ENCODE measurements at regions not wholly inside any gene's neighbourhood (a gene's known extent, or its start where the extent isn't known, plus 50 kb on each side); places are given as distances from the start of the nearest gene placed in this dataset.

GRCh38 chr2:196449083-196449482 is 190.4 kb upstream of the CCDC150 start (continued):
- TF ChIP-seq SRF (IDR thresholded peaks at IDR 0.05; ENCODE audit: low read depth) (no peak), ZNF274 (IDR thresholded peaks at IDR 0.05; ENCODE audit: low read depth, low read length) (no peak), CEBPB (IDR thresholded peaks at IDR 0.05; ENCODE audit: low read depth) (no peak), TCF7L2 (IDR thresholded peaks at IDR 0.05; ENCODE audit: borderline replicate concordance, extremely low read depth, insufficient read depth, insufficient read length) (no peak), ELF1 (IDR thresholded peaks at IDR 0.05; ENCODE audit: borderline replicate concordance, low read depth) (no peak), POLR2AphosphoS5 (IDR thresholded peaks at IDR 0.05; ENCODE audit: low read depth, low read length) (no peak), JUND (IDR thresholded peaks at IDR 0.05) (no peak)

DNA sequence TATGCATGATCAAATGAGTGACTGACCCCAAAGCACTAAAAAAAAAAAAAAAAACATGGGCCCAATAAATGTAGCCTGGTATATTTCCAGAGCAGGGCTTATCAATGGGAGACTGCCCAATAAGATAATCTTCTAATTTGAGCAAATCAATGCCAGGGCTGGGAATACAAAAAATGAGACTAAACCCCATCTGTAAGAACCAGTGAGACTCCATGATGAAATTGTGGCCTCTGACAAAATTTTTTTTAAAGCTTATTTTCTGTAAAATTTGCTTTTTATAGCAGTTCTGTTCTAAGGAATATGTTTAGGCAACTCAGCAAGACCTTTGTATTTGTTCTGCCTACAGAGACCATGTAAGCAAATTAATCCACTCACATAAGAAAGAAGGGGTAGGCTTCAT is 186.8 kb upstream of the CCDC150 start:
- intact Hi-C loops (cut with micrococcal nuclease), result loop anchor here (1.0 to 2.0 kb wide), 2 partner anchors 154 to 321 kb away; no protein-coding TSS in a partner anchor
- Histone ChIP-seq H3K4me1 (ENCODE audit: control insufficient read depth in 1 of 2, insufficient read depth in 2 of 2, low read length in 2 of 2) (no peaks in the 10 kb centered on the region), H3K36me3 (ENCODE audit: control insufficient read depth in 1 of 2, insufficient read depth in 2 of 2, low read length in 2 of 2) (no peaks in the 10 kb centered on the region), H3K27me3 (ENCODE audit: insufficient read depth, low read length) (no peaks in the 10 kb centered on the region), H4K20me1 (ENCODE audit: insufficient read depth) (no peaks in the 10 kb centered on the region), H3K79me2 (ENCODE audit: insufficient read depth, low read length) (no peaks in the 10 kb centered on the region), H3K9me3 (ENCODE audit: control insufficient read depth in 1 of 2, insufficient read depth in 1 of 2, low read depth in 1 of 2, low read length in 2 of 2) (no peaks in the 10 kb centered on the region), H3K4me3 (replicated peaks in 1 of 2; ENCODE audit: low read depth in 1 of 2, low read length in 2 of 2) (no peak overlapping the region), H3K27ac (ENCODE audit: low read depth, low read length) (no peak overlapping the region), H3K9me2 (ENCODE audit: insufficient read depth) (no peaks in the 10 kb centered on the region), H3K9ac (ENCODE audit: low read length) (no peak overlapping the region), H2AFZ (ENCODE audit: low read depth, low read length, poor library complexity, severe bottlenecking) (no peak overlapping the region), H3K4me2 (ENCODE audit: low read length) (no peak overlapping the region)
- no TSS peak for BruUV-seq (replicated peaks)
- DNase-seq (ENCODE audit: low read depth, low spot score), result no peak
- RAD21 ChIA-PET (ENCODE audit: low non-redundant PET in 1 of 2, low total read pairs in 2 of 2, uncharacterized antibody in 2 of 2, unreplicated experiment in 2 of 2), result no interaction called here
- no peak for ATAC-seq
- POLR2A ChIA-PET, result no interaction called here
- TF ChIP-seq POLR2A (IDR thresholded peaks at IDR 0.05; ENCODE audit: borderline replicate concordance, extremely low read depth, insufficient read depth, insufficient read length) (no peak), EZH2 (IDR thresholded peaks at IDR 0.05) (no peak), ZNF274 (IDR thresholded peaks at IDR 0.05; ENCODE audit: low read depth, low read length) (no peak), CEBPB (IDR thresholded peaks at IDR 0.05; ENCODE audit: low read depth) (no peak), TCF7L2 (IDR thresholded peaks at IDR 0.05; ENCODE audit: borderline replicate concordance, extremely low read depth, insufficient read depth, insufficient read length) (no peak), EZH2phosphoT487 (IDR thresholded peaks at IDR 0.05; ENCODE audit: borderline replicate concordance) (no peak), REST (IDR thresholded peaks at IDR 0.05; ENCODE audit: low read depth) (no peak), EGR1 (IDR thresholded peaks at IDR 0.05; ENCODE audit: low read depth) (no peak), SP1 (IDR thresholded peaks at IDR 0.05; ENCODE audit: low read depth) (no peak), CBX3 (IDR thresholded peaks at IDR 0.05; ENCODE audit: low read depth) (no peak), RAD21 (IDR thresholded peaks at IDR 0.05; ENCODE audit: low read depth) (no peak), ZBTB33 (IDR thresholded peaks at IDR 0.05; ENCODE audit: extremely low read depth, insufficient replicate concordance, low read length) (no peak), SIN3A (IDR thresholded peaks at IDR 0.05; ENCODE audit: low read depth) (no peak), JUND (IDR thresholded peaks at IDR 0.05) (no peak)
- TF ChIP-seq, protein P1, sequence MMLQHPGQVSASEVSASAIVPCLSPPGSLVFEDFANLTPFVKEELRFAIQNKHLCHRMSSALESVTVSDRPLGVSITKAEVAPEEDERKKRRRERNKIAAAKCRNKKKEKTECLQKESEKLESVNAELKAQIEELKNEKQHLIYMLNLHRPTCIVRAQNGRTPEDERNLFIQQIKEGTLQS (IDR thresholded peaks at IDR 0.05), result no peak
- CTCF ChIA-PET, result interaction anchor here (1.2 to 2.4 kb wide), 6 partner anchors 7 to 375 kb away, joined by 4 to 21 read pairs (median 8); no protein-coding TSS in a partner anchor

Data from HCT116 (cell line).